ENCODE measurements at regions not wholly inside any gene's neighbourhood (a gene's known extent, or its start where the extent isn't known, plus 50 kb on each side); places are given as distances from the start of the nearest gene placed in this dataset.
A peak's percentile ranks its signal among the peaks of the same experiment; 100 is the strongest.

DNA sequence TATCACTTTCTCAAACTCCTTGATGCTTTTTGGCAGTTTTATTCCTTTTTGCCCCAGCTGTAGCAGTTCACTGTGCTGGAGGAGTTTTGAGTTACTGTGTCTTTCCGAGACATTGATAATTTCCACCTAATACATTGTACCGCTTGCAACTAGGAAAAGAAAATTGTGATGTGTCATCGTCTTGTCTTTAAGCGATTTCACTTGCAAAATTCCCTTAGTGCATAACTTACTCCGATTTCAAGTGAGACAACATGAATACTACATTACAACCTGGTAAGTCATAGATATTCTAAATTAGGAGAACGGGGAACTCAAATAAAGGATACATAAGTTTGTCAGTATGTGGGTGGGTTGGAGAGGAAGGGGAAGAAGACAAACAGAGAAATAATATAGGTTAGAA, 340.5 kb upstream of the KYNU start:
- Histone ChIP-seq H3K4me3 (ENCODE audit: low read depth, low read length) (no peak overlapping the region), H3K27me3 (ENCODE audit: control insufficient read depth, insufficient read depth, low read length) (no peaks in the 10 kb centered on the region), H3K36me3 (ENCODE audit: control insufficient read depth, insufficient read depth, low read length) (no peaks in the 10 kb centered on the region)
- FAIRE-seq = no peak
- DNase-seq (ENCODE audit: low read depth) = no peak
- TF ChIP-seq, protein P1, sequence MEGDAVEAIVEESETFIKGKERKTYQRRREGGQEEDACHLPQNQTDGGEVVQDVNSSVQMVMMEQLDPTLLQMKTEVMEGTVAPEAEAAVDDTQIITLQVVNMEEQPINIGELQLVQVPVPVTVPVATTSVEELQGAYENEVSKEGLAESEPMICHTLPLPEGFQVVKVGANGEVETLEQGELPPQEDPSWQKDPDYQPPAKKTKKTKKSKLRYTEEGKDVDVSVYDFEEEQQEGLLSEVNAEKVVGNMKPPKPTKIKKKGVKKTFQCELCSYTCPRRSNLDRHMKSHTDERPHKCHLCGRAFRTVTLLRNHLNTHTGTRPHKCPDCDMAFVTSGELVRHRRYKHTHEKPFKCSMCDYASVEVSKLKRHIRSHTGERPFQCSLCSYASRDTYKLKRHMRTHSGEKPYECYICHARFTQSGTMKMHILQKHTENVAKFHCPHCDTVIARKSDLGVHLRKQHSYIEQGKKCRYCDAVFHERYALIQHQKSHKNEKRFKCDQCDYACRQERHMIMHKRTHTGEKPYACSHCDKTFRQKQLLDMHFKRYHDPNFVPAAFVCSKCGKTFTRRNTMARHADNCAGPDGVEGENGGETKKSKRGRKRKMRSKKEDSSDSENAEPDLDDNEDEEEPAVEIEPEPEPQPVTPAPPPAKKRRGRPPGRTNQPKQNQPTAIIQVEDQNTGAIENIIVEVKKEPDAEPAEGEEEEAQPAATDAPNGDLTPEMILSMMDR (IDR thresholded peaks at IDR 0.05; ENCODE audit: insufficient read depth, low read length, severe bottlenecking) = no peak

DNA sequence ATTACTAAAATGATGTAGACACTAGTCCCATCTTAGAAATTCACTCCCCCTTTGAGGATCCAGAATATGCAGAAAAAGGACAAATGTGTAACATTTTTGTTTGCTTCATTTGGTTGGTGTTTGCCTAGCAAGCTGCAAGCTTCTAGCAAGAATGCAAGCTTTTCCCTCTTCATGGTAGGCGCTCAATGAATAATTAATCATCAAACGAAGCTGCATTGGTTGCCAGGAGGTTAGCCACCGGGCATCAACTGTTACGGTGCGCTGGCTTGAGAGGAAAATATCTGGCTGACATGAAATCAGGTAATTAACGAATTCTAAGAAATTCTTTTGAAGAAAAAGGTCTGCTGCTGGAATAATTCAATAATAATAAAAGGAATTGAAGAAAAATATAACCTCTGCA, 341.0 kb upstream of the KYNU start:
- no peak overlapping the region for H3K4me3 ChIP-seq (ENCODE audit: low read depth, low read length)
- TF ChIP-seq, protein P1 (IDR thresholded peaks at IDR 0.05; ENCODE audit: insufficient read depth, low read length, severe bottlenecking) = no peak
- DNase-seq (ENCODE audit: low read depth) (no peak), FAIRE-seq (no peak)
- H3K36me3 ChIP-seq (ENCODE audit: control insufficient read depth, insufficient read depth, low read length) = no peaks in the 10 kb centered on the region
- no peaks in the 10 kb centered on the region for H3K27me3 ChIP-seq (ENCODE audit: control insufficient read depth, insufficient read depth, low read length)

DNA sequence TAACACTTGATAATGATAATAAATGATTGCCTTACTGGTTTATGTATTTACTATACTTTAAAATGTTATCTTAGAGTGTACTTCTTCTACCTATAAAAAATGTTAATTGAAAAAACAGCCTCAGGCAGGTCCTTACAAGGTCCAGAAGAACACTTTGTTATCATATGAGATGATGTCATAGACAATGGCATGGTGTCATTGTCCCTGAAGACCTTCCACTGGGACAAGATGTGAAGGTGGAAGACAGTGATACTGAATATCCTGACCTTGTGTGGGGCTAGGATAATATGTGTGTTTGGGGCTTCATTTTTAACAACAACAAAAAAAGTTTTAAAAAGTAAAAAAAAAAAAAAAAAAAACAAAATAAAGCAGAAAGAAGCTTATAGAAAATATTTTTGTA, 342.2 kb upstream of the KYNU start:
- DNase-seq (ENCODE audit: low read depth) = no peak
- Histone ChIP-seq H3K27me3 (ENCODE audit: control insufficient read depth, insufficient read depth, low read length) (no peaks in the 10 kb centered on the region), H3K36me3 (ENCODE audit: control insufficient read depth, insufficient read depth, low read length) (no peaks in the 10 kb centered on the region), H3K4me3 (ENCODE audit: low read depth, low read length) (no peak overlapping the region)
- TF ChIP-seq, protein P1 (IDR thresholded peaks at IDR 0.05; ENCODE audit: insufficient read depth, low read length, severe bottlenecking) = no peak
- no peak for FAIRE-seq

DNA sequence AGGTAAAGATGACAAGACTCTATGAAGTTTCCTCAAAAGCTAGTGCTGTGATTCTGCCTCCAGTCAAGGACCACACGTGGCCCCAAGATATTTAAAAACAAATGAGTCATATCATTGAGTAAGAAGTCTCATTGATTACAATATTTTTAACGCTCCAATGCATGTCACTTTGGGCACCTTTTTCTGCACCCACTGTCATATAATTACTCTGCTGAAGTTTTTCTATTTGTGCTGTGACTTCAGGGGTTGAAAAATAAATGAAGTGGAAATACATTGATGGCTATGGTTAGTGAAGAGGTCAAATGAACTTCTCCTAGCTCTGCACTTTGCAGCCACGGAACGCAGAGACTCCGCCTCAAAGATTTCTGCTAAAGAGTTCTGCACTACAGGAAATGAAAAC, 344.3 kb upstream of the KYNU start:
- DNase-seq (ENCODE audit: low read depth) (no peak), FAIRE-seq (no peak)
- H3K27me3 ChIP-seq (ENCODE audit: control insufficient read depth, insufficient read depth, low read length) = no peaks in the 10 kb centered on the region

DNA sequence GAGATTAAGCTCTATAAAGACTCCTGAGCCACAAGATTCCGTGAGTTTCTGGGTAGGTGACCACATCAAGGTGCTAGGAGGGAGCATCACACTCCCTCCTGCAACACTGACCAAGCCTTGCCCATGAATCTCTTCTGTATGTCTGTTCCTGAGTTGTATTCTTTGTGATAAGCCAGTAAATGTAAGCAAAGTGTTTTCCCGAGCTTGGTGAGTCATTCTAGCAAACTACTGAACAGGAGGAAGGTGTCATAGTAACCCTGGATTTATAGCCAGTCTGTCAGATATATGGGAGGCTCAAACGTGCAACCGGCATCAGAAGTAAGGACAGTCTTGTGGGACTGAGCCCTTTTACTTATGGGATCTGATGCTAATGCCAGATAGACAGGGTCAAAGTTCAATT, 346.1 kb upstream of the KYNU start:
- DNase-seq (ENCODE audit: low read depth) (no peak), FAIRE-seq (peak; percentile 23)
- TF ChIP-seq, protein P1 (IDR thresholded peaks at IDR 0.05; ENCODE audit: insufficient read depth, low read length, severe bottlenecking) = no peak
- Histone ChIP-seq H3K4me3 (ENCODE audit: low read depth, low read length) (no peak overlapping the region), H3K27me3 (ENCODE audit: control insufficient read depth, insufficient read depth, low read length) (no peaks in the 10 kb centered on the region), H3K36me3 (ENCODE audit: control insufficient read depth, insufficient read depth, low read length) (no peaks in the 10 kb centered on the region)

More for the DNA sequence above, 344.3 kb upstream of the KYNU start:
- Histone ChIP-seq H3K36me3 (ENCODE audit: control insufficient read depth, insufficient read depth, low read length) (no peaks in the 10 kb centered on the region), H3K4me3 (ENCODE audit: low read depth, low read length) (no peak overlapping the region)
- TF ChIP-seq, protein P1 (IDR thresholded peaks at IDR 0.05; ENCODE audit: insufficient read depth, low read length, severe bottlenecking) = no peak

DNA sequence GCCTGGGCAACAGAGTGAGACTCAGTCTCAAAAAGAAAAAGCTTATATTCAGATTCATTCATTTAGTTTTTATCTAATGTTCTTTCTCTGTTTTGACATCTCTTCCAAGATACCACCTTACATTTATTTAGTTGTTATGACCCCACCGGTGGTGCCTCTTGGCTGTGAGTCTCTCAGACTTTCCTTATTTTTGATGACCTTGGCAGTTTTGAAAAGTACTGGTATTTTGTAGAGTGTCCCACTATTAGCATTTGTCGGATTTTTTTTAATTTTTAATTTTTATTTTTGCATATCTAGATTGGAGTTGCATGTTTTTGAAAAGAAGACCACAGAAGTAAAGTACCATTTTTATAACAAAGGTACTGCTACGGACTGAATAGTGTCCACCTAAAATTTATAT, 351.7 kb upstream of the KYNU start:
- no peak for DNase-seq (ENCODE audit: low read depth)
- no peaks in the 10 kb centered on the region for H3K36me3 ChIP-seq (ENCODE audit: control insufficient read depth, insufficient read depth, low read length)
- TF ChIP-seq, protein P1 (IDR thresholded peaks at IDR 0.05; ENCODE audit: insufficient read depth, low read length, severe bottlenecking) = no peak
- H3K4me3 ChIP-seq (ENCODE audit: low read depth, low read length) = no peak overlapping the region
- no peaks in the 10 kb centered on the region for H3K27me3 ChIP-seq (ENCODE audit: control insufficient read depth, insufficient read depth, low read length)
- no peak for FAIRE-seq

All from bronchial epithelial cell (primary cell).